ENCODE measurements at regions not wholly inside any gene's neighbourhood (a gene's known extent, or its start where the extent isn't known, plus 50 kb on each side); places are given as distances from the start of the nearest gene placed in this dataset.

- H3K27me3 ChIP-seq (ENCODE audit: insufficient read depth) = no peaks in the 10 kb centered on the region
- no peak for DNase-seq
- no peak overlapping the region for H2AFZ ChIP-seq (ENCODE audit: low read depth)
- H3K79me2 ChIP-seq (ENCODE audit: insufficient read depth) = no peaks in the 10 kb centered on the region
- TF ChIP-seq NRF1 (IDR thresholded peaks at IDR 0.05; ENCODE audit: low read depth, low read length) (no peak), CHD2 (IDR thresholded peaks at IDR 0.05; ENCODE audit: low read length, partially characterized antibody) (no peak), TAF1 (IDR thresholded peaks at IDR 0.05; ENCODE audit: borderline replicate concordance, low read depth, low read length) (no peak), RFX5 (IDR thresholded peaks at IDR 0.05; ENCODE audit: low read length) (no peak), EP300 (IDR thresholded peaks at IDR 0.05; ENCODE audit: borderline replicate concordance in 1 of 2, low read depth in 1 of 2, low read length in 1 of 2) (no peak), RCOR1 (IDR thresholded peaks at IDR 0.05; ENCODE audit: low read length) (no peak), ZBTB33 (IDR thresholded peaks at IDR 0.05; ENCODE audit: borderline replicate concordance, low read depth) (no peak), CTCF (IDR thresholded peaks at IDR 0.05) (no peak), IRF3 (IDR thresholded peaks at IDR 0.05; ENCODE audit: low read depth, low read length) (no peak), FOSL2 (IDR thresholded peaks at IDR 0.05; ENCODE audit: borderline replicate concordance, low read depth) (no peak), MAX (IDR thresholded peaks at IDR 0.05; ENCODE audit: low read depth) (no peak), TCF12 (IDR thresholded peaks at IDR 0.05) (no peak), YY1 (IDR thresholded peaks at IDR 0.05; ENCODE audit: low read depth) (no peak), ELF1 (IDR thresholded peaks at IDR 0.05) (no peak), FOXM1 (IDR thresholded peaks at IDR 0.05; ENCODE audit: low read depth) (no peak), GATA2 (CRISPR knock-in tag; IDR thresholded peaks at IDR 0.05) (no peak), GABPA (IDR thresholded peaks at IDR 0.05; ENCODE audit: low read depth) (no peak), RXRA (IDR thresholded peaks at IDR 0.05; ENCODE audit: borderline replicate concordance, low read depth) (no peak)
- no peak overlapping the region for H3K4me3 ChIP-seq (ENCODE audit: low read depth in 2 of 2, low read length in 1 of 2)
- H3K9ac ChIP-seq = no peak overlapping the region
- H3K36me3 ChIP-seq (replicated peaks in 1 of 2; ENCODE audit: control insufficient read depth in 1 of 2, insufficient read depth in 2 of 2, low read length in 1 of 2) = no peaks in the 10 kb centered on the region
- H4K20me1 ChIP-seq (ENCODE audit: insufficient read depth) = no peaks in the 10 kb centered on the region
- H3K4me2 ChIP-seq = no peak overlapping the region
- H3K27ac ChIP-seq (ENCODE audit: low read depth in 2 of 2, low read length in 1 of 2) = no peak overlapping the region
- WGBS (ENCODE audit: low lambda C conversion rate) = 38% methylated on average over 4 of the region's 4 CpGs
- no peaks in the 10 kb centered on the region for H3F3A ChIP-seq (replicated peaks; ENCODE audit: insufficient read depth)
- CTCF ChIA-PET = no interaction called here
- POLR2A ChIA-PET = no interaction called here
- H3K9me2 ChIP-seq = no peaks in the 10 kb centered on the region
- H3K4me1 ChIP-seq (ENCODE audit: control insufficient read depth in 1 of 2, insufficient read depth in 2 of 2, low read depth in 1 of 2, low read length in 1 of 2) = no peaks in the 10 kb centered on the region
- no peaks in the 10 kb centered on the region for H3K9me3 ChIP-seq
Observed at GRCh38 chr14:48560421-48560820, 885.0 kb upstream of the MDGA2 start.

All from SK-N-SH (cell line).